MM.1S (cell line): ENCODE measurements at regions not wholly inside any gene's neighbourhood (a gene's known extent, or its start where the extent isn't known, plus 50 kb on each side); places are given as distances from the start of the nearest gene placed in this dataset.

Source experiments
- DNase-seq: peaks from one replicate; pipeline ENCODE4 v3.0.0-alpha.2; 2015
- H2AFZ ChIP-seq: fragments of 300-600 bp; sonication (generic); 2 replicates; pipeline ENCODE4 v1.6.0; 2016; ENCODE audit warnings: antibody characterized with exemption, low read length
- H3F3A ChIP-seq: fragments of 300-600 bp; sonication (generic); 2 replicates; pipeline ENCODE4 v1.6.1; 2016; ENCODE audit warnings: mild to moderate bottlenecking, antibody characterized with exemption, low read length, moderate library complexity, mixed read lengths; ENCODE audit not compliant: insufficient read depth
- H3K27ac ChIP-seq: fragments of 300-600 bp; sonication (generic); 2 replicates; pipeline ENCODE4 v1.5.1; 2016; ENCODE audit warnings: mild to moderate bottlenecking, low read length
- H3K27me3 ChIP-seq: fragments of 300-600 bp; sonication (generic); replicated peaks from 2 replicates; pipeline ENCODE4 v1.6.0; 2016; ENCODE audit warnings: low read length; ENCODE audit not compliant: insufficient read depth
- H3K36me3 ChIP-seq: fragments of 300-600 bp; sonication (generic); replicated peaks from 2 replicates; pipeline ENCODE4 v1.6.1; 2016; ENCODE audit warnings: mild to moderate bottlenecking, low read length, mixed read lengths; ENCODE audit not compliant: insufficient read depth
- H3K4me1 ChIP-seq: fragments of 300-600 bp; sonication (generic); 2 replicates; pipeline ENCODE4 v1.6.1; 2016; ENCODE audit warnings: low read length, mixed read lengths
- H3K4me2 ChIP-seq: fragments of 300-600 bp; sonication (generic); 2 replicates; pipeline ENCODE4 v1.6.0; 2016; ENCODE audit warnings: low read depth, low read length
- H3K4me3 ChIP-seq: fragments of 300-600 bp; sonication (generic); 2 replicates; pipeline ENCODE4 v1.5.1; 2016; ENCODE audit warnings: low read length, mixed read lengths
- H3K79me2 ChIP-seq: fragments of 300-600 bp; sonication (generic); 2 replicates; pipeline ENCODE4 v1.6.1; 2016; ENCODE audit warnings: mixed run types, low read length, mixed read lengths
- H3K9ac ChIP-seq: fragments of 300-600 bp; sonication (generic); 2 replicates; pipeline ENCODE4 v1.6.1; 2016; ENCODE audit warnings: low read length, mixed read lengths
- H3K9me2 ChIP-seq: fragments of 300-600 bp; sonication (generic); replicated peaks from 2 replicates; pipeline ENCODE4 v1.6.1; 2016; ENCODE audit warnings: mild to moderate bottlenecking, low read length, mixed read lengths; ENCODE audit not compliant: insufficient read depth
- H3K9me3 ChIP-seq: fragments of 300-600 bp; sonication (generic); replicated peaks from 2 replicates; pipeline ENCODE4 v1.6.1; 2016; ENCODE audit warnings: mild to moderate bottlenecking, low read length, mixed read lengths; ENCODE audit not compliant: insufficient read depth
- H4K20me1 ChIP-seq: fragments of 300-600 bp; sonication (generic); 2 replicates; pipeline ENCODE4 v1.6.1; 2016; ENCODE audit warnings: mild to moderate bottlenecking, low read length, moderate library complexity, mixed read lengths; ENCODE audit not compliant: insufficient read depth
- CTCF ChIP-seq: fragments of 300-600 bp; sonication (generic); IDR thresholded peaks from 2 replicates; pipeline ENCODE4 v1.5.1; 2016; ENCODE audit warnings: antibody characterized with exemption, low read length, mixed read lengths
- EZH2 ChIP-seq: fragments of 300-600 bp; sonication (generic); optimal IDR thresholded peaks from 2 replicates; pipeline ENCODE3; 2017; ENCODE audit warnings: low read depth, mild to moderate bottlenecking, antibody characterized with exemption, low read length, mixed read lengths
- EZH2phosphoT487 ChIP-seq: fragments of 300-600 bp; sonication (generic); IDR thresholded peaks from 2 replicates; pipeline ENCODE4 v1.6.1; 2018; ENCODE audit warnings: antibody characterized with exemption, low read length

GRCh38 chr10:123559823-123560092 lies 106.4 kb upstream of the GPR26 start:
- Histone ChIP-seq H3K4me1 (no peaks in the 10 kb centered on the region), H3K9me3 (no peaks in the 10 kb centered on the region), H3K4me2 (no peak overlapping the region), H3K36me3 (no peaks in the 10 kb centered on the region), H3K9ac (no peak overlapping the region), H3K27me3 (no peaks in the 10 kb centered on the region), H3K9me2 (no peaks in the 10 kb centered on the region), H3F3A (no peaks in the 10 kb centered on the region), H3K27ac (no peak overlapping the region), H3K4me3 (no peak overlapping the region), H4K20me1 (no peaks in the 10 kb centered on the region), H3K79me2 (no peaks in the 10 kb centered on the region), H2AFZ (no peak overlapping the region)
- no peak for DNase-seq
- no peak for TF ChIP-seq CTCF
- TF ChIP-seq EZH2phosphoT487, result no peak
- no peak for TF ChIP-seq EZH2

GRCh38 chr10:123560301-123561140 lies 105.6 kb upstream of the GPR26 start:
- Histone ChIP-seq H3K4me1 (no peaks in the 10 kb centered on the region), H3K4me2 (no peak overlapping the region), H3K79me2 (no peaks in the 10 kb centered on the region), H3K9ac (no peak overlapping the region), H3F3A (no peaks in the 10 kb centered on the region), H3K9me3 (no peaks in the 10 kb centered on the region), H3K27me3 (no peaks in the 10 kb centered on the region), H3K27ac (no peak overlapping the region), H3K36me3 (no peaks in the 10 kb centered on the region), H4K20me1 (no peaks in the 10 kb centered on the region), H2AFZ (no peak overlapping the region), H3K9me2 (no peaks in the 10 kb centered on the region), H3K4me3 (no peak overlapping the region)
- no peak for DNase-seq
- no peak for TF ChIP-seq EZH2
- TF ChIP-seq CTCF, result no peak
- no peak for TF ChIP-seq EZH2phosphoT487

GRCh38 chr10:123561141-123561440 lies 105.1 kb upstream of the GPR26 start:
- DNase-seq, result no peak
- H3K79me2 ChIP-seq, result no peaks in the 10 kb centered on the region
- TF ChIP-seq CTCF (no peak), EZH2phosphoT487 (no peak), EZH2 (no peak)

More at GRCh38 chr10:123561141-123561440, 105.1 kb upstream of the GPR26 start:
- no peaks in the 10 kb centered on the region for H3F3A ChIP-seq
- no peak overlapping the region for H3K4me3 ChIP-seq
- H3K9ac ChIP-seq, result no peak overlapping the region
- H3K4me1 ChIP-seq, result no peaks in the 10 kb centered on the region
- H3K4me2 ChIP-seq, result no peak overlapping the region
- H2AFZ ChIP-seq, result no peak overlapping the region
- H3K27me3 ChIP-seq, result no peaks in the 10 kb centered on the region
- H3K9me2 ChIP-seq, result no peaks in the 10 kb centered on the region
- no peaks in the 10 kb centered on the region for H4K20me1 ChIP-seq
- H3K9me3 ChIP-seq, result no peaks in the 10 kb centered on the region
- no peak overlapping the region for H3K27ac ChIP-seq
- H3K36me3 ChIP-seq, result no peaks in the 10 kb centered on the region
